Activated CD8-positive, alpha-beta memory T cell treated with anti-CD3 and anti-CD28 coated beads, Interleukin-2, amount 50 U/mL, for 48 hours (primary cell): ENCODE measurements at regions not wholly inside any gene's neighbourhood (a gene's known extent, or its start where the extent isn't known, plus 50 kb on each side); places are given as distances from the start of the nearest gene placed in this dataset.
"Not testable (repeated sequence)": the region's sequence is repeated elsewhere in the genome, so short reads cannot be mapped to it uniquely, and the experiment has no call there.

Experiments
- DNase-seq: peaks from one replicate; pipeline ENCODE4 v3.0.0-alpha.2; 2020

GRCh38 chr14:37791384-37792036 is 196.1 kb downstream of the TTC6 start:
- no peak for DNase-seq

- no peak for DNase-seq
These were observed 196.7 kb downstream of the TTC6 start for GRCh38 chr14:37792124-37792523.

- no peak for DNase-seq
These were observed 201.4 kb downstream of the TTC6 start for GRCh38 chr14:37796703-37797416.

GRCh38 chr14:37797675-37798074 is 202.2 kb downstream of the TTC6 start:
- no peak for DNase-seq

- DNase-seq = no peak
These were observed 212.3 kb downstream of the TTC6 start for GRCh38 chr14:37807722-37808121.

GRCh38 chr14:37810094-37810801 is 214.8 kb downstream of the TTC6 start:
- DNase-seq = no peak

GRCh38 chr14:37813732-37814131 is 218.3 kb downstream of the TTC6 start:
- DNase-seq = no peak

- DNase-seq = no peak
These were observed 220.7 kb downstream of the TTC6 start for GRCh38 chr14:37816135-37816534.

- DNase-seq = no peak
These were observed 221.4 kb downstream of the TTC6 start for GRCh38 chr14:37816743-37817295.

- no peak for DNase-seq
These were observed 224.0 kb downstream of the TTC6 start for GRCh38 chr14:37819155-37820015.

- not testable (repeated sequence) for DNase-seq
These were observed 225.4 kb downstream of the TTC6 start for GRCh38 chr14:37820810-37821209.

- no peak for DNase-seq
These were observed 229.7 kb downstream of the TTC6 start for GRCh38 chr14:37824939-37825712.

- no peak for DNase-seq
These were observed 231.4 kb downstream of the TTC6 start for GRCh38 chr14:37826869-37827268.

GRCh38 chr14:37830271-37830670 is 234.8 kb downstream of the TTC6 start:
- DNase-seq = no peak

GRCh38 chr14:37834275-37834674 is 238.8 kb downstream of the TTC6 start:
- DNase-seq = no peak

- DNase-seq = not testable (repeated sequence)
These were observed 243.3 kb downstream of the TTC6 start for GRCh38 chr14:37838778-37839177.

- not testable (repeated sequence) for DNase-seq
These were observed 245.6 kb downstream of the TTC6 start for GRCh38 chr14:37841039-37841438.

- no peak for DNase-seq
These were observed 246.7 kb downstream of the TTC6 start for GRCh38 chr14:37842106-37842505.

- DNase-seq = no peak
These were observed 248.7 kb downstream of the TTC6 start for GRCh38 chr14:37843954-37844607.

GRCh38 chr14:37844614-37845013 is 249.2 kb downstream of the TTC6 start:
- DNase-seq = no peak

GRCh38 chr14:37848985-37849621 is 253.7 kb downstream of the TTC6 start:
- no peak for DNase-seq
